ENCODE measurements at regions not wholly inside any gene's neighbourhood (a gene's known extent, or its start where the extent isn't known, plus 50 kb on each side); places are given as distances from the start of the nearest gene placed in this dataset.

- TF ChIP-seq POLR2AphosphoS5 (IDR thresholded peaks at IDR 0.05; ENCODE audit: low read depth) = no peak
- TF ChIP-seq, protein P1, sequence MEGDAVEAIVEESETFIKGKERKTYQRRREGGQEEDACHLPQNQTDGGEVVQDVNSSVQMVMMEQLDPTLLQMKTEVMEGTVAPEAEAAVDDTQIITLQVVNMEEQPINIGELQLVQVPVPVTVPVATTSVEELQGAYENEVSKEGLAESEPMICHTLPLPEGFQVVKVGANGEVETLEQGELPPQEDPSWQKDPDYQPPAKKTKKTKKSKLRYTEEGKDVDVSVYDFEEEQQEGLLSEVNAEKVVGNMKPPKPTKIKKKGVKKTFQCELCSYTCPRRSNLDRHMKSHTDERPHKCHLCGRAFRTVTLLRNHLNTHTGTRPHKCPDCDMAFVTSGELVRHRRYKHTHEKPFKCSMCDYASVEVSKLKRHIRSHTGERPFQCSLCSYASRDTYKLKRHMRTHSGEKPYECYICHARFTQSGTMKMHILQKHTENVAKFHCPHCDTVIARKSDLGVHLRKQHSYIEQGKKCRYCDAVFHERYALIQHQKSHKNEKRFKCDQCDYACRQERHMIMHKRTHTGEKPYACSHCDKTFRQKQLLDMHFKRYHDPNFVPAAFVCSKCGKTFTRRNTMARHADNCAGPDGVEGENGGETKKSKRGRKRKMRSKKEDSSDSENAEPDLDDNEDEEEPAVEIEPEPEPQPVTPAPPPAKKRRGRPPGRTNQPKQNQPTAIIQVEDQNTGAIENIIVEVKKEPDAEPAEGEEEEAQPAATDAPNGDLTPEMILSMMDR (IDR thresholded peaks at IDR 0.05; ENCODE audit: insufficient read depth, low read length) = no peak
- TF ChIP-seq REST (IDR thresholded peaks at IDR 0.05; ENCODE audit: insufficient replicate concordance, low read depth) = no peak
- no peak for TF ChIP-seq GABPA (IDR thresholded peaks at IDR 0.05; ENCODE audit: low read depth)
Observed at GRCh38 chr1:232409584-232409983, 220.3 kb downstream of the SIPA1L2 start.
